ENCODE measurements at regions not wholly inside any gene's neighbourhood (a gene's known extent, or its start where the extent isn't known, plus 50 kb on each side); places are given as distances from the start of the nearest gene placed in this dataset.

DNA sequence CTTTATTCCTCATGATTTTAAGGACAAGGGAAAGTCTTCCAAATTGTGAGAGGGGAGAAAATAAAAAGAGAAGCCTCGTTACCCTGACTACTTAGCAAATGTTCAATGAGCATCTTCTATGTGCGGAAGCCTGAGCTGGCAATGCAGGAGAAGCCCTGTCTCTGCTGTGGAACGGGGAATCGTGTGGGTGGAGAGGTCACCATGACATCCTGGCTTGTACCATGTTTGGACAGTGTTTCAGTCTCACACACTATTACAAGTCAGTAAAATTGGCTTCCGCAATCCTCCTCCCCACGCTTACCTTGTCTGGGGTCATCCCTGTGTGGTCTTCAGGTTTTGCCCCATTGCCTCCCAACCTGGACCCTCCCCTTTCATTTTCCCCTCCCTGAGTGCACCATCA is 65.0 kb upstream of the PPM1B start:
- TF ChIP-seq, protein P1, sequence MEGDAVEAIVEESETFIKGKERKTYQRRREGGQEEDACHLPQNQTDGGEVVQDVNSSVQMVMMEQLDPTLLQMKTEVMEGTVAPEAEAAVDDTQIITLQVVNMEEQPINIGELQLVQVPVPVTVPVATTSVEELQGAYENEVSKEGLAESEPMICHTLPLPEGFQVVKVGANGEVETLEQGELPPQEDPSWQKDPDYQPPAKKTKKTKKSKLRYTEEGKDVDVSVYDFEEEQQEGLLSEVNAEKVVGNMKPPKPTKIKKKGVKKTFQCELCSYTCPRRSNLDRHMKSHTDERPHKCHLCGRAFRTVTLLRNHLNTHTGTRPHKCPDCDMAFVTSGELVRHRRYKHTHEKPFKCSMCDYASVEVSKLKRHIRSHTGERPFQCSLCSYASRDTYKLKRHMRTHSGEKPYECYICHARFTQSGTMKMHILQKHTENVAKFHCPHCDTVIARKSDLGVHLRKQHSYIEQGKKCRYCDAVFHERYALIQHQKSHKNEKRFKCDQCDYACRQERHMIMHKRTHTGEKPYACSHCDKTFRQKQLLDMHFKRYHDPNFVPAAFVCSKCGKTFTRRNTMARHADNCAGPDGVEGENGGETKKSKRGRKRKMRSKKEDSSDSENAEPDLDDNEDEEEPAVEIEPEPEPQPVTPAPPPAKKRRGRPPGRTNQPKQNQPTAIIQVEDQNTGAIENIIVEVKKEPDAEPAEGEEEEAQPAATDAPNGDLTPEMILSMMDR (IDR thresholded peaks at IDR 0.05; ENCODE audit: extremely low read depth in 1 of 2, insufficient read depth in 1 of 2, low read depth in 1 of 2, low read length in 2 of 2) = no peak
- no peak for TF ChIP-seq POLR2AphosphoS5 (IDR thresholded peaks at IDR 0.05; ENCODE audit: insufficient read depth, low read depth, low read length)
- no peak for TF ChIP-seq EZH2 (IDR thresholded peaks at IDR 0.05; ENCODE audit: borderline replicate concordance, low read depth, low read length, severe bottlenecking)
- TF ChIP-seq POLR2A (IDR thresholded peaks at IDR 0.05; ENCODE audit: low read depth, low read length) = no peak
- no peak for TF ChIP-seq MYC (IDR thresholded peaks at IDR 0.05; ENCODE audit: low read depth, low read length)
